ENCODE measurements at regions not wholly inside any gene's neighbourhood (a gene's known extent, or its start where the extent isn't known, plus 50 kb on each side); places are given as distances from the start of the nearest gene placed in this dataset.
A peak's percentile ranks its signal among the peaks of the same experiment; 100 is the strongest.

- no peak overlapping the region for H2BK20ac ChIP-seq (ENCODE audit: low read depth, low read length)
- ChIA-PET POLR2A (ENCODE audit: unreplicated experiment) (no interaction called here), CTCF (no interaction called here)
- no peak overlapping the region for H2AK9ac ChIP-seq (replicated peaks; ENCODE audit: low read depth, low read length, poor library complexity)
- no peak overlapping the region for H2BK15ac ChIP-seq (ENCODE audit: low read depth, low read length)
- H4K8ac ChIP-seq (ENCODE audit: low read depth in 2 of 2, low read length in 2 of 2) = no peak overlapping the region
- H2BK120ac ChIP-seq (ENCODE audit: low read depth, low read length) = no peak overlapping the region
- no TSS peak for BruUV-seq (replicated peaks)
- no peak overlapping the region for H4K91ac ChIP-seq (ENCODE audit: insufficient read depth, low read depth, low read length)
- DNase-seq = peak; percentile 32
- H2BK5ac ChIP-seq (ENCODE audit: low read depth, low read length, poor library complexity, severe bottlenecking) = no peak overlapping the region
- H3K14ac ChIP-seq (replicated peaks; ENCODE audit: low read depth, low read length) = no peak overlapping the region
- in situ Hi-C loops (cut with MboI; ENCODE audit: low sequenced_read_pairs) = no loop called here
- no peaks in the 10 kb centered on the region for H3K4me1 ChIP-seq (ENCODE audit: control insufficient read depth, insufficient read depth, low read length)
- TF ChIP-seq MXI1 (IDR thresholded peaks at IDR 0.05; ENCODE audit: borderline replicate concordance, low read depth, low read length) = no peak
- TF ChIP-seq CEBPB (IDR thresholded peaks at IDR 0.05; ENCODE audit: low read depth, low read length) = no peak
- no peak for TF ChIP-seq RFX5 (IDR thresholded peaks at IDR 0.05; ENCODE audit: low read depth, low read length)
- TF ChIP-seq MAZ (IDR thresholded peaks at IDR 0.05; ENCODE audit: borderline replicate concordance, low read depth, low read length) = no peak
- TF ChIP-seq POLR2A (IDR thresholded peaks at IDR 0.05; ENCODE audit: low read depth, low read length) = no peak
- TF ChIP-seq BHLHE40 (IDR thresholded peaks at IDR 0.05; ENCODE audit: low read depth, low read length) = no peak
- no peak for TF ChIP-seq CTCF (conservative IDR thresholded peaks at IDR 0.05; ENCODE audit: low read depth, low read length)
- no peak for TF ChIP-seq NFE2L2 (IDR thresholded peaks at IDR 0.05; ENCODE audit: low read depth, low read length)
- TF ChIP-seq RAD21 (IDR thresholded peaks at IDR 0.05; ENCODE audit: low read length) = no peak
- no peak for TF ChIP-seq FOS (IDR thresholded peaks at IDR 0.05; ENCODE audit: low read depth, low read length)
- no peak for TF ChIP-seq SMC3 (IDR thresholded peaks at IDR 0.05; ENCODE audit: low read depth, low read length)
- TF ChIP-seq CHD1 (IDR thresholded peaks at IDR 0.05; ENCODE audit: low read depth, low read length) = no peak
- TF ChIP-seq, protein P1, sequence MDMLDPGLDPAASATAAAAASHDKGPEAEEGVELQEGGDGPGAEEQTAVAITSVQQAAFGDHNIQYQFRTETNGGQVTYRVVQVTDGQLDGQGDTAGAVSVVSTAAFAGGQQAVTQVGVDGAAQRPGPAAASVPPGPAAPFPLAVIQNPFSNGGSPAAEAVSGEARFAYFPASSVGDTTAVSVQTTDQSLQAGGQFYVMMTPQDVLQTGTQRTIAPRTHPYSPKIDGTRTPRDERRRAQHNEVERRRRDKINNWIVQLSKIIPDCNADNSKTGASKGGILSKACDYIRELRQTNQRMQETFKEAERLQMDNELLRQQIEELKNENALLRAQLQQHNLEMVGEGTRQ (IDR thresholded peaks at IDR 0.05; ENCODE audit: low read depth, low read length) = no peak
- no peak for TF ChIP-seq RCOR1 (IDR thresholded peaks at IDR 0.05; ENCODE audit: insufficient replicate concordance, low read length)
- TF ChIP-seq, protein P2, sequence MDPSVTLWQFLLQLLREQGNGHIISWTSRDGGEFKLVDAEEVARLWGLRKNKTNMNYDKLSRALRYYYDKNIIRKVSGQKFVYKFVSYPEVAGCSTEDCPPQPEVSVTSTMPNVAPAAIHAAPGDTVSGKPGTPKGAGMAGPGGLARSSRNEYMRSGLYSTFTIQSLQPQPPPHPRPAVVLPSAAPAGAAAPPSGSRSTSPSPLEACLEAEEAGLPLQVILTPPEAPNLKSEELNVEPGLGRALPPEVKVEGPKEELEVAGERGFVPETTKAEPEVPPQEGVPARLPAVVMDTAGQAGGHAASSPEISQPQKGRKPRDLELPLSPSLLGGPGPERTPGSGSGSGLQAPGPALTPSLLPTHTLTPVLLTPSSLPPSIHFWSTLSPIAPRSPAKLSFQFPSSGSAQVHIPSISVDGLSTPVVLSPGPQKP (IDR thresholded peaks at IDR 0.05; ENCODE audit: borderline replicate concordance, low read depth, low read length) = no peak
- no peak for TF ChIP-seq MAFK (IDR thresholded peaks at IDR 0.05; ENCODE audit: low read depth, low read length)
- no peak overlapping the region for H3K27ac ChIP-seq (ENCODE audit: insufficient read depth, low read length)
- H3K4me3 ChIP-seq (ENCODE audit: insufficient read depth, low read depth, low read length) = no peak overlapping the region
- no peak for ATAC-seq (ENCODE audit: low read depth)
- H4K20me1 ChIP-seq (ENCODE audit: insufficient read depth, low read length) = no peaks in the 10 kb centered on the region
- no peaks in the 10 kb centered on the region for H3K9me3 ChIP-seq (ENCODE audit: control insufficient read depth, insufficient read depth, low read length)
- no peak overlapping the region for H3K18ac ChIP-seq (ENCODE audit: low read depth, low read length)
- WGBS, 2 experiments (ENCODE audit: extremely low coverage in 2 of 2, insufficient read length in 1 of 2) = no CpG with 5 or more reads among the region's 4 CpGs
- no peaks in the 10 kb centered on the region for H3K9me1 ChIP-seq (ENCODE audit: insufficient read depth, low read length)
- H3K56ac ChIP-seq (ENCODE audit: extremely low read depth, insufficient read depth, low read length) = no peak overlapping the region
- H3K4me2 ChIP-seq (ENCODE audit: low read depth, low read length) = no peak overlapping the region
- H3K23ac ChIP-seq (ENCODE audit: low read depth, low read length) = no peak overlapping the region
- intact Hi-C loops (cut with micrococcal nuclease) = no loop called here
- H3K4ac ChIP-seq (ENCODE audit: low read depth, low read length) = no peak overlapping the region
- no peaks in the 10 kb centered on the region for H3K27me3 ChIP-seq (ENCODE audit: control insufficient read depth, insufficient read depth, low read length)
- dilution Hi-C loops (cut with HindIII; ENCODE audit: low sequenced_read_pairs, unreplicated experiment) = no loop called here
- H2AFZ ChIP-seq (replicated peaks; ENCODE audit: low read length, poor library complexity) = no peak overlapping the region
- H3K79me1 ChIP-seq (ENCODE audit: low read depth in 1 of 2, low read length in 2 of 2) = no peaks in the 10 kb centered on the region
- H3K36me3 ChIP-seq (ENCODE audit: control insufficient read depth, insufficient read depth, low read length) = no peaks in the 10 kb centered on the region
- H3K9ac ChIP-seq (ENCODE audit: low read depth, low read length) = no peak overlapping the region
- H2AK5ac ChIP-seq (ENCODE audit: low read depth, low read length) = no peak overlapping the region
- no peak overlapping the region for H4K5ac ChIP-seq (ENCODE audit: low read depth, low read length)
Measured at GRCh38 chr13:106276876-106277275, 258.6 kb downstream of the EFNB2 start.

All from IMR-90 (cell line).